GM19328 (cell line): ENCODE measurements at regions not wholly inside any gene's neighbourhood (a gene's known extent, or its start where the extent isn't known, plus 50 kb on each side); places are given as distances from the start of the nearest gene placed in this dataset.

ENCODE experiments used
- ATAC-seq: cut with Tn5 transposase; IDR thresholded peaks from one replicate; pipeline ENCODE4 v1.9.1; 2021; ENCODE audit warnings: mild to moderate bottlenecking, moderate library complexity; ENCODE audit not compliant: unreplicated experiment

DNA sequence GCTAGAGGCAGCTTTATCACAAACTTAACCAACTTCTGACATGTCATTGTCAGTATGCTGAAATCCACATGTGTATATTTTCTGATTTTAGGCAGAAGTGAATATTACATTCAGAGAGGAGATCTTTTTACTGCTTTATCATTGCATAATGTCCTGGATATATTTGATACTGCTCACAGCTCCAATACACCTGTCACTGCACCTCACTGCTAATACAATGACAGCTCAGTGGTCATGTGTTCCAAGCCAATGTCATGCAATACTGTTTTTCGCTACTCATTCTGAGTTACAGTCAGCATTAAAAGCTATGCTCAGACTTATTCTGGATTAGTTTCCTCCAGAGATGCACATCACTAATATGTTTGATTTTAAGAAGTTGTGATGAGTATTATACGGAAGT lies 1604.6 kb downstream of the HACE1 start:
- no peak for ATAC-seq

DNA sequence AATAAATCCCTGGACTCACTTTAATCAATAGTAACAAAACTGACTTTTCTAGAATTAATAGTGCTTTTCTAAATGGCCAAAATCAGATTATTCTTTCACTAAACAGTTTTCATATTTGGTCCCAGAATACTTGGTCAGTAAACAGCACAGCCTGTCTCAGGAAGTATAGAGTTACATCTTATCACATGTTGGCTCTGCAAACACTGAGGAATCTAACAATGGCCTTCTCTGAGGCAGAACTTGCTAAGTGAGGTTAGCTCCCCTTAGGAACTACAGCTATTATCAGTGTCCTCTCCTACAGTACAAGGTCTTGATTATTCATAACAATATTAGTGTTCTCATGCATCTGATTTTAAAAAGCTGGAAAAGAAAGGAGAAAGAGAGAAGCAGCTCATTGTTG lies 1622.8 kb downstream of the HACE1 start:
- ATAC-seq: no peak

DNA sequence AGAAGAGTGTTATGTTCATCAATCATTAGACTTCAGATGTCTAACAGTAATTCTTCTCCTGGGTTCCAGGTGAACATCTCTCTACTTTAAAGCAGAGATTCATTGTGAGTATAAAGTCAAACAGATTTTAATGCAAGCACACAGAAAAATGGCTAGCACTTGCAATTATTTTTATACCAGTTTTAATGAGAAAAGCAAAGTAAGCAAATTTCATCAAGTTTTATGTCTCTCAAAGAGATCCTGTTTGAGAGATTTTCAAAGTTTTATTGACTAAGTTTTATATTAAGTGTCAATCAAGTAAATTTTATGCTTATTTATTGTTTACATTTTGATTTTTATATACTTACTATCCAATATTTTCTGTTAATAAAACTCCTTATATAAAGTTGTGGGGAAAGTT lies 1628.5 kb downstream of the HACE1 start:
- ATAC-seq: no peak

DNA sequence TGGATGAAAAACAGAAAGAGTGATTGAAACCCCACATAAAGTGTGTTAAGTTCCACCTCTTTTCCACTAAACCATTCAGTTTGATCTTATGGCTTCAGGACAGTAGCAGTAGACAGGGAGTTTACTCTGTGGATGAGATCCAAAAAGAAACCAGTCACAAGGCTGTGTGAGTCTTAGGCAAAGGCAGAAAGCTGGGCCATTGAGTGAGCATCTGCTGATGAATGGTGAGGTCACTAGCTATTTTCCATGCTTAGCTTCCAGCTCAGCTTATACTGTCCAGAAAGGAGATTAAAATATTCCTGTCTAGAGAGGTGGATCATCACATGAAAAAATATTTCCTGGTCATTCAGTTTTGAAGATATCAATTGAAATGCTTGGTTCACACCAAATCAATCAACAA lies 1643.9 kb downstream of the HACE1 start:
- no peak for ATAC-seq

- ATAC-seq: no peak
These were observed 1649.0 kb downstream of the HACE1 start for GRCh38 chr6:103210686-103211085.

DNA sequence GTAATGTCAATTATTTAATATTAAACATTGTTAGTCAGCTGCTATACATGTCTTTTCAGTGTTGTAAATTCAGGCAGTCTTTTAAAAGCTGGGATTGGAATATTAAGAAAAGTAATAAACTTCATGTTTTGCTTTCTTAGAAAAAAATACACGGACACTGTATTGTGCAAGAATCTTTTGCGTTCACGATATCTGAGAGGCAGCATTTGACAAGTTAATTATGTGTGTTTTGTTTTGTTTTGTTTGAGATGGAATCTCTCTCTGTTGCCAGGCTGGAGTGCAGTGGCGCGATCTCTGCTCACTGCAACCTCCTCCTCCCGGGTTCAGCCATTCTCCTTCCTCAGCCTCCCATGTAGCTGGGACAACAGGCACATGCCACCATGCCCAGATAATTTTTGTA lies 1661.3 kb downstream of the HACE1 start:
- ATAC-seq: no peak

GRCh38 chr6:103193413-103193812 lies 1666.3 kb downstream of the HACE1 start:
- no peak for ATAC-seq

DNA sequence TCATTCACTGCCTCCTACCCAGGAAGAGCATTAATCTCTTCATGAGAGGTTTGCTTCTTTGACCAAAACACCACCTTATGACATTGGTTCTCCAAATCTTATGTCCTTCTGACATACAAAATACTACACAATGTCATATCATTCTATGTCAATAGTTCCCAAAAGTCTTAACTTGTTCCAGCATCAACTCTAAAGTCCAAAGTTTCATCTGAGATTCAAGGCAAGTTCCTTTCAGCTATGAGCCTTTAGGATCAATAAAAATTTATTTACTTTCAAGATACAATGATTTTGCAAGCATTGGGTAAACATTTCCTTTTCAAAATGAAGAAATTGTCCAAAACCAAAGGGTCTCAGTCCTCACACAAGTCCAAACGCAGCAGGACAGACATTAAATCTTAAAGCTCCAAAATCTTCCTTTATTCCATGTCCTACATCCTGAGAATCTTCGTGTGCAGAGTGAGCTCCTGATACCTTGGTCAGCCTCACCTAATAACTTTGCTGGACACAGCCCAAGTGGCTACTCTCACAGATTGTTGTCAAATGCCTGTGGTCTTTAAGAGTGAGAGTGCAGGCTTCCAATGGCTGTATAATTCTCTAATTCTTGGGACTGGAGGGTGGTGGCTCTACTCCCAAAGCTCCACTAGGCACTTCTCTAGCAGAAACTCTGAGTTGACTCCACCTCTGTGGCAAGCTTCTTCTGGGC lies 1668.2 kb downstream of the HACE1 start:
- ATAC-seq: no peak

- ATAC-seq: no peak
These were observed 1674.9 kb downstream of the HACE1 start for GRCh38 chr6:103184776-103185175.

DNA sequence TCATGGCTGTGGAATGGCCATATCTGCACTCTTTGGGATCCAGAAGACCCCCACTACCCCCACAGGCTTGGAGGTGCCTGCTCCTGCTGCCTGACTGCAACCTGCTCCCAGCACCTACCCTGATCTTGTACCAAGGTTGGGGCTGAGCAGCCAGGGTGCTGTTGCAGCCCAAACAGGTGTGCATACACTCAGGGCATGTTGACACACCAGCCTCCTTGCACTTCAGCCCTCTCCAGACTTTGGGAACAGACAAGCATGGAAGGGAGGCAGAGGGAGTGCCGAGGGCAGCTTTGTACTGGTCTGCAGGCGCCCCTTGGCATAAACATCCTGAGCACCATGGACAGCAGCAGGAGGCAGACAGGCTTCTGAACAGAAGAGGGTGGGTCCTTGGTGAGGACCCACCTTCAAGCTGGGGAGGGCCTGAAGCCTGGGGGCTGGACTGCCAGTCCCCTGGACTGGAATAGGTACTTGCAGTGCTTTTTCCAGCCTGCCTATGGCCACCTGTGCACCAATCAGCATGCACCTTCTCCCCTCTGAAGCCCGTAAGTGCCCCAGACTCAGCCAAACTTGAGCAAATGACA lies 1675.8 kb downstream of the HACE1 start:
- no peak for ATAC-seq

- ATAC-seq: no peak
These were observed 1681.5 kb downstream of the HACE1 start for GRCh38 chr6:103178193-103178592.

DNA sequence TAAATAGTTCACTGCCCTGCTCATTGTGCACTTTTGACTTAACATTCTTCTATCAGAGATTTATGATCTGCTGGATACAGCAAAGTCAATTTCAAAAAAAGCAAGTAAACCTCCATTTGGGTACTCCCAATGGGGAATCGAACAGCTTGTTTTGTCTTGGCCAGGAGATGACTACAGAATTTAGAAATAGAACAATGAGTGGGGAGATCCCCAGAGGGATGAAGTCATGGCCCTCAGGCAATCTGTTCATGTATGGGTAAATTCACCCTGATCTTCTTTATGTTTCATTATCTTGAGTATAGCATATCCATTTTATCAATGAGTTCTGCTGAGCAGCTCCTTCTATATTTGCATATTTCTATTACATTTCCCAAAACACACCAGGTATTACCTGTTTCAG lies 1681.9 kb downstream of the HACE1 start:
- ATAC-seq: no peak

DNA sequence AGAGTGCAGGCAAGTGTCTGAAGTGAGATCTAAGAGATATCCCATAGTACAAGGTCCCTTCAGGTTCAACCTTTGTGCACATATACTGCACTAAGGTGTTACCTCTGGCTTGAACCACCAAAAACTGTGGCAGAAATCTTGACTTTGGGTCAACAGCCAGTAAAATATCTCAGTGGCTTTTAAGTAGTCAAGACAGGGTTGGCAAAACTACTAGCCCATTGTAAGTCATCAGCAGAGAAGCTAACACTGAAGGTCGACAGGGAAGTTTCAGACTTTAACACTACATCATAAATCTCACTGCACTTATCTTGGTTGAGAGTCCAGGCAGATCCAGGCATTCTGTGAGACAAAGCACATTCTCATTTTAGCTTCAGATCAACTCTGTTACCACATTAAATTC lies 1684.7 kb downstream of the HACE1 start:
- no peak for ATAC-seq

GRCh38 chr6:103167345-103168071 lies 1692.2 kb downstream of the HACE1 start:
- ATAC-seq: no peak

GRCh38 chr6:103154779-103155572 lies 1704.7 kb downstream of the HACE1 start:
- ATAC-seq: no peak

GRCh38 chr6:103153016-103153415 lies 1706.7 kb downstream of the HACE1 start:
- no peak for ATAC-seq

DNA sequence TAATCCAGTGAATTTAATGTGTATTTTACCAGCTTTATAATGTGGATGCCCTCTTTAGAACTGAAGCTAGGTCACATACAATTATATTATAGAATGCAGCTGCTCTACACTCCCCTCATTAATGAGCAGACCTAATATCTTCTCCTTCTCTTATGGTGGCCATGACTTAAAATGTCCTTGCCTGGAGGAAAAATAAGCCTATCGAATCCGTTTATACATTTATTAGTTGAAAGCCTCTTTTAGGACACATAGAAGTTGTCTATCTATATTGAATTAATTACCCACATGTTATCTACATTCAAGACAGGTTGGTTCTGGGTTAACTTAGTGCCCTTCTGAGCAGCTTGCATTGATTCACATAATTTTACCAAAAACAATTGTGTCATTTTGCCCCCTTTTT lies 1716.8 kb downstream of the HACE1 start:
- ATAC-seq: no peak

DNA sequence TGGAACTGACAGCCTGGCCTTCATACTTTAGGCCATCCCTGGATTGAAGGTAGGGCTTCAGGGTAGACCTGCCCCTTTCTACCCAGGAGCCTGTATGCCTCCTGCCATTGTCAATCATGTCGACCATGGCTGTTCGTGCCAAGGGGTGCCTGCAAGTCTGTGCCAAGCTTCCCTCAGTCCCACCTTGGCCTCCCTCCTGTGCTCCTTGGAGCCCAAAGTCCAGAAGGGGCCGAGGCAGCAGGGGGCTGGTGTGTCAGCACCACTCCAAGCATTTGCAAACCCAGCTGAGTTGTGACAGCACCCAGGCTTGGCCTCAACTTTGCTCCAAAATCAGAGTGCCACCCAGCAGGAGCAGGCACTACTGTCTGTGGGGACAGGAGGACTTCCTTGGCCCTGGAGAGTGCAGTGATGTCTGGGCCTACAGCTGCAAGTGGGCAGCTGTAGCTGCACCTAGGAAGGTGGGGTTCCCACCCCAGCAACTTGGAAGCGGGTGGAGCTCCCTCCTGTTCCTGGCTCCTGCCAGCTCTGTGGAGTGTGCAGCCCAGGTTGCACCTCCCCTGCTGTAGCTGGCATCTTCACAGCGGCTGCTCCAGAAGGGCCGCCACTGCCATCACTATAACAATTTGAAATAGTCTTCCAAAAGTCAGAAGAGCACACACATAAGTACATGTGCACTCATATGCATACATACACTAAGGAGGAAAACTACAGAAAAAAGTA lies 1719.3 kb downstream of the HACE1 start:
- ATAC-seq: no peak

GRCh38 chr6:103139377-103139776 lies 1720.3 kb downstream of the HACE1 start:
- ATAC-seq: no peak

GRCh38 chr6:103124471-103124870 lies 1731.0 kb downstream of the GRIK2 start:
- no peak for ATAC-seq
